SK-N-SH treated with all-trans-retinoic acid at 6 μM for 48 hours (cell line): ENCODE measurements at regions not wholly inside any gene's neighbourhood (a gene's known extent, or its start where the extent isn't known, plus 50 kb on each side); places are given as distances from the start of the nearest gene placed in this dataset.

Experiments used
- ATAC-seq: fragments of 200-7000 bp; cut with Tn5 transposase; 3 replicates; pipeline ENCODE4 v1.9.1; 2020; ENCODE audit warnings: mild to moderate bottlenecking, moderate library complexity
- ARNTL ChIP-seq: fragments of 450-650 bp; formaldehyde crosslinking; IDR thresholded peaks from 2 replicates; pipeline ENCODE4 v1.5.0; 2020; ENCODE audit warnings: low read depth, mild to moderate bottlenecking, moderate library complexity, borderline replicate concordance
- BACH2 ChIP-seq: fragments of 250-450 bp; sonication (Bioruptor Pico); IDR thresholded peaks from 2 replicates; pipeline ENCODE4 v1.9.0; 2021; ENCODE audit warnings: mild to moderate bottlenecking, borderline replicate concordance
- CREB5 ChIP-seq: fragments of 250-450 bp; sonication (Bioruptor Pico); IDR thresholded peaks from 2 replicates; pipeline ENCODE4 v1.5.1; 2020; ENCODE audit warnings: low read depth, mild to moderate bottlenecking, moderate library complexity
- CSDC2 ChIP-seq: fragments of 250-450 bp; sonication (Bioruptor Pico); IDR thresholded peaks from 2 replicates; pipeline ENCODE4 v1.5.0; 2020; ENCODE audit warnings: mild to moderate bottlenecking, moderate library complexity
- CSRNP3 ChIP-seq: fragments of 250-450 bp; sonication (Bioruptor Pico); IDR thresholded peaks from 2 replicates; pipeline ENCODE4 v1.5.1; 2021; ENCODE audit warnings: mild to moderate bottlenecking, moderate library complexity
- ESRRG ChIP-seq: fragments of 250-450 bp; sonication (Bioruptor Pico); IDR thresholded peaks from 2 replicates; pipeline ENCODE4 v1.6.1; 2021; ENCODE audit warnings: mild to moderate bottlenecking
- GLIS3 ChIP-seq: fragments of 250-450 bp; sonication (Bioruptor Pico); IDR thresholded peaks from 2 replicates; pipeline ENCODE4 v1.5.0; 2020; ENCODE audit warnings: mild to moderate bottlenecking, moderate library complexity
- ISL1 ChIP-seq: fragments of 250-450 bp; sonication (Bioruptor Pico); IDR thresholded peaks from 2 replicates; pipeline ENCODE4 v2.1.2; 2022; ENCODE audit warnings: mild to moderate bottlenecking, moderate library complexity
- OSR1 ChIP-seq: fragments of 250-450 bp; sonication (Bioruptor Pico); IDR thresholded peaks from 2 replicates; pipeline ENCODE4 v1.8.0; 2022; ENCODE audit warnings: moderate library complexity, mild to moderate bottlenecking, inconsistent platforms
- PATZ1 ChIP-seq: fragments of 250-450 bp; sonication (Bioruptor Pico); IDR thresholded peaks from 2 replicates; pipeline ENCODE4 v1.8.0; 2020; ENCODE audit warnings: mild to moderate bottlenecking, moderate library complexity, borderline replicate concordance
- POU6F1 ChIP-seq: fragments of 250-450 bp; sonication (Bioruptor Pico); IDR thresholded peaks from 2 replicates; pipeline ENCODE4 v1.8.0; 2021; ENCODE audit warnings: low read depth, mild to moderate bottlenecking, moderate library complexity, borderline replicate concordance
- PPARA ChIP-seq: fragments of 250-450 bp; sonication (Bioruptor Pico); IDR thresholded peaks from 2 replicates; pipeline ENCODE4 v1.5.0; 2020; ENCODE audit warnings: mild to moderate bottlenecking, borderline replicate concordance
- SNAI2 ChIP-seq: fragments of 250-450 bp; sonication (Bioruptor Pico); IDR thresholded peaks from 2 replicates; pipeline ENCODE4 v1.5.0; 2020; ENCODE audit warnings: mild to moderate bottlenecking, moderate library complexity
- TCF4 ChIP-seq: fragments of 250-450 bp; sonication (Bioruptor Pico); IDR thresholded peaks from 2 replicates; pipeline ENCODE4 v1.8.0; 2021; ENCODE audit warnings: mild to moderate bottlenecking, moderate library complexity, borderline replicate concordance
- TSHZ2 ChIP-seq: fragments of 250-450 bp; sonication (Bioruptor Pico); IDR thresholded peaks from 2 replicates; pipeline ENCODE4 v1.5.0; 2020; ENCODE audit warnings: mild to moderate bottlenecking, moderate library complexity
- ZFP30 ChIP-seq: fragments of 450-650 bp; formaldehyde crosslinking; IDR thresholded peaks from 2 replicates; pipeline ENCODE4 v1.5.0; 2022; ENCODE audit warnings: mild to moderate bottlenecking, moderate library complexity
- ZNF565 ChIP-seq: fragments of 450-650 bp; formaldehyde crosslinking; conservative IDR thresholded peaks from 2 replicates; pipeline ENCODE4 v1.5.0; 2020; ENCODE audit warnings: low read depth, mild to moderate bottlenecking, moderate library complexity
- ZNF70 ChIP-seq: fragments of 450-650 bp; formaldehyde crosslinking; IDR thresholded peaks from 2 replicates; pipeline ENCODE4 v1.5.0; 2020; ENCODE audit warnings: mild to moderate bottlenecking, moderate library complexity
- ZNF8 ChIP-seq: fragments of 450-650 bp; formaldehyde crosslinking; IDR thresholded peaks from 2 replicates; pipeline ENCODE4 v1.5.0; 2020; ENCODE audit warnings: mild to moderate bottlenecking, moderate library complexity

GRCh38 chr14:40268236-40268635 is 836.0 kb upstream of the FBXO33 start (continued):
- TF ChIP-seq CSRNP3 (CRISPR knock-in tag) (no peak), ZFP30 (CRISPR knock-in tag) (no peak)
- TF ChIP-seq, all 23 proteins: peak for 0

- TF ChIP-seq ZFP30 (CRISPR knock-in tag) (no peak), CREB5 (CRISPR knock-in tag) (no peak), SNAI2 (CRISPR knock-in tag) (no peak), TSHZ2 (CRISPR knock-in tag) (no peak), ISL1 (CRISPR knock-in tag) (no peak), ZNF565 (no peak), TCF4 (CRISPR knock-in tag) (no peak), BACH2 (CRISPR knock-in tag) (no peak), ESRRG (CRISPR knock-in tag) (no peak), CSRNP3 (CRISPR knock-in tag) (no peak)
- ATAC-seq = no peak
Observed at GRCh38 chr14:40265096-40265495, 832.9 kb upstream of the FBXO33 start.

GRCh38 chr14:40252817-40253447 is 820.7 kb upstream of the FBXO33 start:
- ATAC-seq = no peak
- TF ChIP-seq ZFP30 (CRISPR knock-in tag) (no peak), BACH2 (CRISPR knock-in tag) (no peak), TSHZ2 (CRISPR knock-in tag) (no peak), ZNF8 (CRISPR knock-in tag) (no peak), POU6F1 (no peak), ARNTL (CRISPR knock-in tag) (no peak), PATZ1 (CRISPR knock-in tag) (no peak), TCF4 (CRISPR knock-in tag) (no peak), GLIS3 (CRISPR knock-in tag) (no peak), SNAI2 (CRISPR knock-in tag) (no peak), PPARA (CRISPR knock-in tag) (no peak), CSRNP3 (CRISPR knock-in tag) (no peak), CREB5 (CRISPR knock-in tag) (no peak), CSDC2 (CRISPR knock-in tag) (no peak), ZNF70 (CRISPR knock-in tag) (no peak), ZNF565 (no peak), OSR1 (CRISPR knock-in tag) (no peak)
